Fibroblast of skin of back (primary cell): ENCODE measurements at regions not wholly inside any gene's neighbourhood (a gene's known extent, or its start where the extent isn't known, plus 50 kb on each side); places are given as distances from the start of the nearest gene placed in this dataset.
A peak's percentile ranks its signal among the peaks of the same experiment; 100 is the strongest.
"Not testable (repeated sequence)": the region's sequence is repeated elsewhere in the genome, so short reads cannot be mapped to it uniquely, and the experiment has no call there.

ENCODE experiments used
- DNase-seq: peaks from one replicate; pipeline ENCODE4 v3.0.0-alpha.2; 2013

DNA sequence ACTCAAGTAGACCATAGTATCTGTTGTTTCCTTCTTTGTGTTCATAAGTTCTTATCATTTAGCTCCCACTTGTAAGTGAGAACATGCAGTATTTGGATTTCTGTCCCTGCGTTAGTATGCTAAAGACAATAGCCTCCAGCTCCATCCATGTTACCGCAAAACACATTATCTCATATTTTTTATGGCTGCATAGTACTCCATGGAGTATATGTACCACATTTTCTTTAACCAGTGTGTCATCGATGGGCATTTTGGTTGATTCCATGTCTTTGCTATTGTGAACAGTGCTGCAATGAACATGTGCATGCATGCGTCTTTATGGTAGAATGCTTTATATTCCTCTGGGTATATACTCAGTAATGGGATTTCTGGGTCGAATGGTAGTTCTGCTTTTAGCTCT, 148.1 kb upstream of the IRS2 start:
- DNase-seq, result not testable (repeated sequence)

DNA sequence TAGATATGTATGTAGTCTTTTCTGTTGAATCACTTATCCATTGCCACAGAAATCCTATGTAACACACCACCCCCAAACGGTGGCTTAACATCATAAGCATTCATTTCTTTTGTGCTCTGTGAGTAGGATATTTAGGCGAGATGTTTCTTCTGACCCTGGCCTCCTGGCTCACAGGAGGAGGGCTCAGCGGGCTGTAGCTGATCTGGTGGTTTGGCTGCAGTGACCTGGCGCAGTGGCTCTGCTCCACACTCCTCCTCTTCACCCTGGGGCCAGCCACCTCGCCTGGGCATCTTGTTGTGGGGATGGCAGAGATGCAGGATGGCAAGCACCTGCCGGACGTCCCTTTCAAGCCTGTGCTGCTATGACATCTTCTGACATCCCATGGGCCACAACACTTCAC, 147.1 kb upstream of the IRS2 start:
- DNase-seq, result no peak

DNA sequence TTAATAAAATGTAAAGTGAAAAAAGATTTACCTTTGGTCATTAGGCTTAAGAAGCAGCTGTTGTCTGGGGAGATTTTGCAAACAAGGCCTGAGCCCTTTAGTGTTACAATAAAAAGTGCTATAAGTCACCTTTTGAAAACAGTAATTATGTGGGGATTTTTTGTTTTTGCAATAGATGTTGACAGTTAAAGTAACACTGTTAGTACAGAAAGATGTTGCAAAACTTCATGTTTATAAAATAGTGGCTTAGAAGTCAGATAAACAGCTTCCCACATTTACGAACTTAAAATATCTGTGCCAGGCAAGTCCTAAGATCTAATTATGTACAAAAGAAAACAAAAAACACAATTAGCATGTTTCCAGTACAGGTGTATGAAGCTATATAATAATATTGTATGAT, 138.0 kb upstream of the IRS2 start:
- no peak for DNase-seq

DNA sequence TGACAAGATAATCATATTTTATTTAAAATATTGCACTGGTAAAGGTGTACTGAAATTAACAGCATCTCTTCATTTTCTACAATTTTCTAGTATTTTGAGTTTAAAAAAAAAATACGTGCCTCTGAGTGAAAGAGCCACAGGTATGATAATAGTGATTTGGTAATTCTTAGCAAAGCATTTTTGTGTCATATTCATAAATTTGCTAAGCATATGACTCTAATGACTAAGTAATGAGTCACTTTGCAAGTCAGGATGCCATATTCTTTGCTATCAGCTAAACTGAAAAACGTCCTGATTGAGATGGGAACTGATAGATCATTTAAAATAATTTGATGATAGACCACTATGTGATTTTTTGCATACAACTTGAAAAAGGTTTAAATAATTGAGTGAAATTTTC, 136.1 kb upstream of the IRS2 start:
- peak; percentile 58 for DNase-seq

DNA sequence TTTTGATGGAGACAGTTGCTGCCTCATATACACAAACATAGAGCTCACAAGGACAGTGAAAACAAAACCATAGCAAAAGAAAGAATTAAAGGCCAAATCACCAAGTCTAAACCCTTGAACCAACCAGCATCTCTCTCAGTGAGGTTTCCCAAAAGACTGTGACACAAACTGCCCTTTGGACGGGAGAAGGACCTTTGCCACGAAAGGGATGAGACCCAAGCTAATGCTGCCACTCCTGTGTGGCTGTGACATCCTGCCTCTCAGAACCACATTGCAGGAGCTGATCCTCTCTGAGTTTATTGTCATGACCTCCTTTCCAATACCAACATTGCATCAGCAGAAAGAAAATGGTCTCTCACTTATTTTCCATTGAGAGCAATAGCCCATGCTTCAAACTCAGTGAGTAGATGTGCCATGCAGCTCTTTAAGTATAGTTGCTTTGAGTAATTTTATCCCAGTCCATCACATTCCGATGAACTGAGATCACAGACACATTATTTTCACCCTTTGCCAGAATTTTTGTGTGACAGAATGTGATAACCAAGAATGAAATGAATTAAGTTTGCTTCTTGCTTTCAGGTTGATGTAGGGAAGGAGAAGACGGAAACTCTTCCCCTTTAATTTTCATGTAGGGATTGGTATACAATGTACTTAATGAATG, 133.5 kb upstream of the IRS2 start:
- peak; percentile 77 for DNase-seq

DNA sequence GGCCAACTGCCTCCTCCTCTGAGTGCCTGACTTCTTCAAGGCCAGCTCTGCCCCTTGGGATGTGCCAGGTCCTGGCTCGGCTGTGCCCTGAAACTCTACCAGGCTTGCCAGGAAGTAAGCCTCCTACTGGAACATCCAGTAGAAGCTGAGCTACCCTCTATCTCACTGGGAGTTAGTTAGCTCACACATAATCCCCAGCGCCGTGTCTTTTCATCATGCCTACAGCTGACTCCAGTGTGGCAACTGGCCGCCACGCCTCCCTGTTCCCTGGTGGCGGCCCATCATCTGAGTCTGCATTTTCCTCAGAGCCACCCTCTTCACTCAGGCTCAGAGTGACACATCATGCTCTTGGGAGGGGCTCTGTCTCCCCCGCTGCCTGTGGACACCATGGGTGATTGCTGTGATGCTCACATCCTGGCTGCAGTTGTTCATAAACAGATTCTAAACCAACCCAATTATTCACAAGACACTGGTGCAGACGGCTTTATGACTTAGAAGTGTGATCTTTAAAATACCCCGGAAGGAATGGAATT, 131.9 kb upstream of the IRS2 start:
- DNase-seq, result peak; percentile 73

DNA sequence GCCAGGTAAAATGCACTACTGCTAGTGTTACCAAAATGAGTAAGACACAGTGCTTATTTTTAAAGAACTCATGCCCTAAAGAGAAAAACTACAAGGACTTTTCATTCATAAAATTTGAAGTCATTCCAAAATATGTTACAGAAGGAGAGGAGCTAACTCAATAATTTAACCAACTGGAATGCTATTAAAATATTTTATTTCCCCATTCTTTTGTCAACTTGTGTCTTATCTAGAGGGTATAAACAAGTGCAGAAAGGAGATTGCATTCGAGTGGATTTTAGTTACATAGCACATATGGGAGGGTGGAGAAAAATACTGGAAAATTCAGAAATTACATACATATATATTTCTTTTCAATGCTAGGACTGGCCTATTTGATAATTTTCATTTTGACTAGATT, 131.0 kb upstream of the IRS2 start:
- DNase-seq, result no peak

DNA sequence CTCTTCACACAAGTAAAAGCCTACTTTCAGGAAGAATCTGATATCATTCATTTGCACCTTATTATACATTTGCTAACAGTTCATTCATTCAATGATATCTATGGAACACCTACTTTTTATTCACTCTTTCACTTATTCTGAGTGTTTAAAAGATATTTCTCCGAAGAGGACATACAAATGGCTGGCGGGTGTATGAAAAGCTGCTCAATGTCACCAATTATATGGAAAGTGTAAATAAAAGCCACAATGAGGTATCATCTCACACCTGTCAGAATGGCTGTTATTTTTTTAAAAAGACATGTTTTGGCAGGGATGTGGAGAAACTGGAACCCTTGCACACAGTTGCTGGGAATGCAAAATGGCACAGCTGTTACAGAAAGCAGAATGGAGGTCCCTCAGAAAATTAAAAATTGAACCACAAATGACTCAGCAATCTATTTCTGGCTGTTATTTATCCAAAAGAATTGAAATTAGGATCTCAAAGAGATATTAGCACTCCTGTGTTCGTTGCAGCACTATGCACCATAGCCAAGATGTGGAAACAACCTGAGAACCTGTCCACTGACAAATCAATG, 127.6 kb upstream of the IRS2 start:
- DNase-seq, result no peak

DNA sequence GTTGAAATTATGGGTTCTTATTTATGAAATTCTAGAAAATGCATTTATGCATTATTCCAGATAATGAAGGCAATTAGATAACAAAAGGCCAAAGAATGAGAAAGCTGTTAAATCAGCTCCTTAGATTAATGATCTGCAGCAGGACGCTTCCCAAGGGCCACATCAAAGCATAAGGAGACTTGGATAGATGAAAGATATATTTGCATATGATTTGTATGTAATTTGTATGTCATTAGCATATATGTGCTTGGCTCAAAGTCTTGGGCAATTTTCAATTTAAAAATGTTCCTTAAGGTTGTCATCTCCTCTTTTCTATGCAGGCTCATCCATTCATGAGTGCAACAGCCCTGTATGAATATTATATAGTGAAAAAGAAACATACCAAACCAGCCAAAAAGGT, 126.8 kb upstream of the IRS2 start:
- DNase-seq, result no peak

DNA sequence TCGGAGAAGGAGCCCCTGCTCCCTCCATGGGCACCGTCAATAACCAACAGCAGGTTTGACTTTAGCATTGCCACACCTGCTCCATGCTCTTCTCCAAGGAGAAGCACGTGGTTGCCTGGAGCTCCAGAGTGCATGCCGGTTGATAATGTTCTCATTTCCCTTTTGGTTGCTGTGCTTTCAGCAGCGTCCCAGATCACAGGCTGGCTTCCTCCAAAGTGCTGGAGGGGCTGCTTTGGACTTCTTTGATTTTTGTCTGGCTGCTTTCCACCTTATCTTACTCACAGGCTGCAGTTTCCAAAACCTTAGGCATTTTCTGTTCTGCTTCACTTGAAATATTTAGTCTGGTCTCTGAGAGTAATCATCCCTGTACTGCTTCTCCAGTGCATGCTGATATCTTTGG, 123.8 kb upstream of the IRS2 start:
- DNase-seq, result no peak

DNA sequence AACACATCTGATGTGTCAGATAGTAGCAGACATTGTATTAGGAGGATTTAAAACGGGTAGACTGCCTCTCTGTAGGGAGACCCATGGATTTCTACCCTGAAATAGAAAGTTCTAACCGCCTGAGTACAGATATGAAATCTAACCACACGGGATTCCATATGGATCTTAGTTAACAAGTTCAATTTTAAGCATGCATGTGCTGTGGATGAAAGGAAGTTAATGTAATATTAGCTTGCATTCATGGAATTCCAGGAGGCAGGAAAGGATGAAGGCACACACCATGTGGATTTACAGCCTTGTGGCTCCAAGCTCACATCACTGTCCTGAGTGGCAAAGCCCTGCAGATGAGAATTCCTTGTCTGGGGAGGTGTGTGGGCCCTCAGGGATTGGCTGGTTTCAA, 120.6 kb upstream of the IRS2 start:
- peak; percentile 19 for DNase-seq

DNA sequence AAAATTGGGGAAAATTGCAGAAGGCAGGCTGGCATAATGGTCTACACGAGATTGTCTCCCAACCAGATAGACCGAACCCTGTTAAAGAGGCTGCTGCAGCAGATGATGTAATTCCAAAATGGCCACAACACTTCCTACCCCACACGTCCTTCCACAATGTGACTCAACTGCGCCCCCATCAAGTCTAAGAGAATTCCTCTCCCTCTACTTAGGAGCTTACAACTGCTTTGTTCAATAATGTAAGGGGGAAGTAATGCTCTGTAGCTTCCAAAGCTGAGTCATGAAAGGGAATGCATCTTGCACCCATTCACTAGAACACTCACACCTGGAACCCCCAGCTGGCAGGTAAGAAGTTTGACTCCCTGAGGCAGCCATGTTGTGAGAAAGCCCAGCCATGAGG, 117.8 kb upstream of the IRS2 start:
- peak; percentile 9 for DNase-seq

DNA sequence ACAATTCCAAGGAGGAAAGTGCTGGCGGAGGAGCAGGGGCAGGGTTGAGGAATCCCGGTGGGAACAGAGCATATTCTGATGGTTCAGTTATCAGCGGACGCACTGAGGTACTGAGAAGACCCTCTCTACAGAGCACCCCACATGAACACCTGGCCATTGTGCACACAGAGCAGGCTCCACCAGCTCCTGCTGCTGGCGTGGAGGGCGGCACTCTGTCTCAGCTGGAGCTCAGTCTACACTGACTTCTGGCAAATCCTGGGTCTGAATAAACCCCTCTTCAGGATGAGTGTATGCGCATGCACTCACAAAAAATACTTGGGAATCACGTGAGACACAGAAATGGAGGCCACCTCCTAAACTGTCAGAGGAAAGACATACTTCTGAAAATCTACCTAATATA, 114.4 kb upstream of the IRS2 start:
- DNase-seq, result no peak

DNA sequence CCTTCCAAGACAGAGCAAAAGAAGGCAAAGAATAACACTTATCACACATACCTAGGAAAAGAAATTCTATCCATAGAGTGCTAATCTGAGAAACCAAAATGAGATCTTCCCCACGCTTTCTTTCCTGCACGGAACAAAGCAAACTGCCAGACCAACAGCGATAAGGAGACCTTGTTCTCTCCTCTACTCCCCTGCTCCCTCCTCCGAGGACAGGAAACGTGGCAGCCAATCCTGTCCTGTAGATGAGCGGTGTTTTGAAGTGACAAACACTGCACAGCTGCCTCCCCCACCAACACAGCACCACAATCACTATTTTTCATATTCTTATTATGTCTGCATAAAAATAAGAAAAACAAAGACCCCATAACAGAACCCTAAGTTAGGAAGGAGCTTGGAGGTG, 113.9 kb upstream of the IRS2 start:
- no peak for DNase-seq

DNA sequence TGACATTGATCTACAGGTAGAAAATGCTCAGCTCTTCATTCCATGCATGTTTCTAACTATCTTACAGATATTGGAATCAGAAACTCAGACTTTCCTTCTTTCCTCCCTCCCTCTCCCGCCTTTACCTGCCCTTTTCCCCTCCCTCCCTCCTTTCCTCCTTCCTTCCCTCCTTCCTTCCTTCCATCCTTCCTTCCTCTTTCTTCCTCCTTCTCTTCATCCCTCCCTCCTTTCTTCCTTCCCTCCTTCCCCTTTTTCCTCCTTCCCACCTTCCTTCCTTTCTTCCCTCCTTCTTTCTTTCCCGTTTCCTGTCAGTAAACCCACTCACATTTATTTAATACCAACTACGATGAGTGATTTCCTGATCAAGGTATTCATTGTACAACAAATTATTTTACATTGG, 113.4 kb upstream of the IRS2 start:
- no peak for DNase-seq

DNA sequence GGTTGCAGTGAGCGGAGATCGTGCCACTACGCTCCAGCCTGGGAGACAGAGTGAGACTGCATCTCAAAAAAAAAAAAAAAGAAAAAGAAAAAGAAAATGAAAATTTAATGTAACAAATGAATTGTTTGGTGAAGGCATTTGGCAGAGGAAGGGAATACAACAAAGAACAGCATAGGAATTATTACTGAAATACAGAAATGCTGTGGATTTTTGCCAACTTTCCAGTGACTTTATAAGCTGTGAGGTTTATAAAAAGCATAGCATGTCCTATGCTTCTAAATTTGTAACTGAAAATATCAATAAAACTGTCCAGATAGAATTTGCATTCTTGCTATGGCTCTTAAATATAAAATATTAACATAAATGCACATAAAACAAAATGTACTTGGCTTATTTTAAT, 112.9 kb upstream of the IRS2 start:
- no peak for DNase-seq

DNA sequence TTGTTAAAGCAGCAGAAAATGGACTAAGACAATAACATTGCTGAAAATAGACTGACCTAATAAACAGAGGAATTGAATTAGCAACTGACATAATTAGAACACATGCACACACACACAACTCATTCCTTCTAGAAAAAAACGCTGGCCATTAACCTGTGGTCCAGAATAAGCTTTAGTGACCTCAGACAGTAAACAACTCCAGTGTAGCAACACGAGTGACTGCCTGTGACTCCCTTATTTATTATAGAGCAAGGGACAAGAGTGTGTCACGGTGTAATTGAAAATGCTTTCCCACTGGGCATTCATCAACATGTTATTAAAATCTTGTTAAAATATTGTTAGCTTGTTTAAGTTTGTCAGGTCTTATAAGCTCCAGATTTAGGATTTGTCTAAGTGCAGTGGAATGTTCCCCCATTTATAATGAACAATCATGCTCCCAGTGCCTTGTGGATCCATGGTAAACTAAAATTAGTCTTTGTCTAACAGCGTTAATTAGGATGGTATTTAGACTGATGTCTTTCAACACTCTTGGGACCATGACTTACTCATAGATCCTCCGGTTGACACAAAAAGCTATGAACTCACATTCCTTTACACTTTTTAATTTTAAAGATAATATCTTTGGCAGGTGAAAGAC, 111.7 kb upstream of the IRS2 start:
- peak; percentile 24 for DNase-seq

DNA sequence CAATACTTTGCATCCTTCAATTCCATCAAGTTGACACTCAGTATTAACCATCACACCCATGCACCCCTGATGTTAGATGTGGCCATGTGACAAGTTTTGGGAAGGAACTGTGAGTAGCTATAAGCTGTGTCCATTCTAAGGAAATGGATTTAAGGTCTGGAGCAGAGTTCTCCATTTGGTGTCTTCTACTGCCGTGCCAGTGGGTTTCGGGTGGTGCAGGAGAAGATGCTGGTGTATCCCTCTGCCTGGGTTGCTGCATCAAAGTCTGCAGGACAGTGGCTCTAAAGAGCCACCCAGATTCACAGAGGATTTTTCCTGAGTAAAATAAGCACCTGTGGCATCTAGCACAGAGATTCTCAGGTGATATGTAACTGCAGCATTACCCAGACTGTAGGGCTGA, 105.7 kb upstream of the IRS2 start:
- no peak for DNase-seq

DNA sequence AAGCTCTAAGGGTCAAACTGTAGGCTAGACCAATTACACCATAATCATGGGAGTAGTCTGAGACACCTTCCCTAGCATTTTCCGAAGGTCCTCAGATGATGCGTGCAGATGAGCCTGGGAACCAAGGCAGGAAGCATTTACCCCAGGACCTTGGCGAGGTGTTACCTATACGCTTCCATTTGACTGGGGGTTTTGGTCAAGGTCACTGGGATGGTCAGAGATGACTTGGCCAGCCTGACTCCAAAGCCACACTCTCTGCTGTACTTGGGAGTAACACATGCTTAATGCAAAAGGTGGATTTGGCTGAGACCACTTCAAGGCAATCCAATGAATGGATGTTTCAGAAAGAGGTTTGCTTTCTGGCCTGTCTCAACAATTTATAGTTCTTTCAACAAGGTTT, 98.9 kb upstream of the IRS2 start:
- DNase-seq, result no peak

DNA sequence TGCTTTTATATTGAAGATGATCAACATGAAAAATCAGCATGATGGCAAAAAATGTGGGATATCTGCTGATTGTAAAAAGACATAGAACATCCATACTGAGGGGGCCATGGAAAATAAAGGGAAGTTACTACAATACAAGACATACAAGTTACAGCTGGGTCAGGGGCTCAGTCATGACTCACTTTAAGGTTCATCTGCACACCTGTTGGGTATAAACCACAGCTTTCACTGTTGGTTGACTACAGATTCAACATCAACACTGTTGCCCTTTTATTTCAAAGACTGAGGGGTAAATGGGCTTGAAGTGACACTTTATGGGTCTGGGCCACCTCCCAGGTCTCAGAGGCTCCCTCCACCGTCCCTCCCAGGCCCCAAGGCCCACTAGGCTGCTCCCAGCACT, 98.1 kb upstream of the IRS2 start:
- no peak for DNase-seq

DNA sequence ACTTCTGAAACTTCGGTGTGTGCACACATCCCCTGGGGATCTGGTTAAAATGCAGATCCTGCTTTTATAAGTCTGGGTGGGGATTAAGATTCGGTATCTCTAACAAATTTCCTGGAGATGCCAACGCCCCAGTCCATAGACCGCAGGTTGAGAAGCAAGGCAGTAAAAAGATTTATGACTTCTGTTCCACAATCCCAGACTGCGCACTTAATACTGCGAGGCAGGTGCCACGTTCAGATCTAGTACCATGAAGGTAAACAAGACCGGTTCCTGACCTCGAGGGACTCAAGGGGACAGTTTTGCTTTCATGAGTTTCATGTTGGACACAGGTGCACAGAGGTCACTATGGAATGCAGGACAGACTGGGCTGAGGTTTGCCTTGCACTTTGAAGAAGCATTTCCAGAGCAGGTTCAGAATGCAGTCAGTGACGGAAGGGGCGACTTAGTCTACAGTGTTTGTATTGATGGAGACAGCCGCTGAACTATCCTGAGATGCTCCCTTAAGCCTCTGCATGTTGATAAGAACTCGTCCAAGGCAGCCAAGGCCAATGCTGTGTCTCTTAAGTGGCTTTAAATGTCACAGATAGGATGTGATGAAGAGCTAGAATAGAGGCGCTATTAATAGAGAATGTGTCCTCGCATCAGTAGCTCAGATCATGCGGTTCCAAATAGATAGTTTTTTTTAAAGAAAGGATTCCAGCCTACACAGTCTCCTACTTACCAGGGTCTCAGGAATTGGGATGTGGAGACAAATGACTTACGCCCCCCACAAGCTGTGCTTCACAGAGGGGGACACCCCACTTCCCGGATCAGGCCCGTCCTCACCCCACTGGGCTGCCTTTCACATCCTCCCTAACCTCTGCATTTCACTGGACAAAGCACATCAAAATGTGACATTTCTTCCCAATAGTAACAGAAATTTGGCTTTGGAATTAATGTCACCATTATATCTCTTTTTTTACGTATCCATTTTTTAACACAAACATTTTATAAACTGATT, 97.1 kb upstream of the IRS2 start:
- no peak for DNase-seq

DNA sequence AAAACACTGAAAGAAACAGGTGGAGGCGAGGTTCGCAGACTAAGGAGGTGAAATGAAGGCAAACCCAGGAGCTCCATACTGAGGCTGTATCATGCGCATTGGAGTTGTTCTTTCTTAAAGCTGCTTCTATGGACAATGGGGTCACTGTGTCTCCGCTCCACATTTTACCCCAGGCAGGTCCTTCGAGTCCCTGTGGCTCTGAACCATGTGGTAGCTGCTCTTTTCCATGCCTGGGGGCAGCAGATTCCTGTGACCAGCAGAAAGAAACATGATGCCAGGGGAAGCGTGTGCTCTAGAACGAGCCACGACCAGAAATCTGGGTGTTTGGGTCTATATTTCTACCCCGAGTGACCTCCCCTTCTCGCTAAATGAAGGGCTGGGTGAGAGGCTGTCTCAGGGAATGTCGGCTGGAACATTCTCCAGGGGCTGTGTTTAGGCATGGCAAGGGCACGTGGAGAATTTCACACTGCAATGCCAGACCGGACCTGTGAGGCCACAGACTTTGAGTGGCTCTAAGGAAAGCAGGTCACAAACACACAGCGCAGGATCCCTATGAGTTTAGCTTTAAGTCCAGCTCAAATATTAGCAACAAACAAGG, 95.7 kb upstream of the IRS2 start:
- no peak for DNase-seq

DNA sequence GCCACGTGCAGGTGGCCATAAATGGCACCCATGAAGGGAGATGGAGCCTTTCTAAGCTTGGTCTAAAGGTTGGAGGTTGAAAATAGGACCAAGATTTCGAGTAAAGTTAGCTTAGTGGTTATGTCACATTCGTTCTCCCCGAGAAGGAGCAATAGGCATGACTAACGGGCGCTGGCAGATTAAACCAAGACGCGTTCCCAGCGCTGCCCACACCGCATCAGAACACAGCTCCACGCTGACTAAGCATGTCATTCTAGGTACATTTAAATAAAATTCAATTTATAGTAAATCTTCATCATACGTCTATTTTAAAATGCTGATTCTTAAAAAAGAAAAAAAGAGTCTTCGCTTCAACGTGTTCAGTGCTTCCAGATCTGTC, 95.0 kb upstream of the IRS2 start:
- no peak for DNase-seq
